IMR-90 (cell line): ENCODE measurements at regions not wholly inside any gene's neighbourhood (a gene's known extent, or its start where the extent isn't known, plus 50 kb on each side); places are given as distances from the start of the nearest gene placed in this dataset.

Source experiments
- ATAC-seq: fragments of 200-7000 bp; cut with Tn5 transposase; 2 replicates; pipeline ENCODE4 v1.9.1; 2020; ENCODE audit warnings: low read depth, mild to moderate bottlenecking, moderate library complexity
- BruUV-seq: library from RNA; stranded (reverse); fragments of 400-500 nt; replicated peaks from 2 replicates; lab custom pipeline; 2021; lab: Mats Ljungman, UMichigan
- CTCF ChIA-PET: fragments of 300-600 bp; formaldehyde crosslinking; extraction: SDS; loops from one replicate; lab custom pipeline; 2021; ENCODE audit warnings: antibody characterized with exemption; lab: Yijun Ruan, JAX
- POLR2A ChIA-PET: fragments of 300-600 bp; sonication (Branson Sonifier 250); formaldehyde crosslinking; loops from one replicate; lab custom pipeline; 2022; ENCODE audit warnings: antibody characterized with exemption; ENCODE audit not compliant: unreplicated experiment; lab: Charles Lee
- DNase-seq: peaks from one replicate; pipeline ENCODE4 v3.0.0; 2013
- H2AFZ ChIP-seq: replicated peaks from 2 replicates; pipeline ENCODE3; 2013; ENCODE audit warnings: low read length, mild to moderate bottlenecking; ENCODE audit not compliant: poor library complexity
- H2AK5ac ChIP-seq: 2 replicates; pipeline ENCODE4 v1.6.1; 2013; ENCODE audit warnings: low read depth, low read length, inconsistent platforms
- H2AK9ac ChIP-seq: replicated peaks from 2 replicates; pipeline ENCODE3; 2013; ENCODE audit warnings: mild to moderate bottlenecking, low read depth, low read length, moderate library complexity; ENCODE audit not compliant: poor library complexity
- H2BK120ac ChIP-seq: 2 replicates; pipeline ENCODE4 v1.6.1; 2013; ENCODE audit warnings: low read depth, low read length, inconsistent platforms
- H2BK15ac ChIP-seq: 3 replicates; pipeline ENCODE4 v1.6.1; 2013; ENCODE audit warnings: low read depth, low read length, inconsistent platforms
- H2BK20ac ChIP-seq: 2 replicates; pipeline ENCODE4 v1.6.1; 2013; ENCODE audit warnings: low read depth, mild to moderate bottlenecking, inconsistent platforms, low read length, moderate library complexity
- H2BK5ac ChIP-seq: 2 replicates; pipeline ENCODE4 v1.6.1; 2013; ENCODE audit warnings: mild to moderate bottlenecking, low read depth, low read length, inconsistent platforms; ENCODE audit not compliant: poor library complexity, severe bottlenecking
- H3K14ac ChIP-seq: replicated peaks from 2 replicates; pipeline ENCODE4 v1.6.1; 2013; ENCODE audit warnings: low read depth, low read length, inconsistent platforms
- H3K18ac ChIP-seq: 2 replicates; pipeline ENCODE4 v1.6.1; 2013; ENCODE audit warnings: low read depth, low read length, control low read depth
- H3K23ac ChIP-seq: 2 replicates; pipeline ENCODE4 v1.6.1; 2013; ENCODE audit warnings: low read depth, low read length, inconsistent platforms
- H3K27ac ChIP-seq: 2 replicates; pipeline ENCODE4 v1.5.1; 2013; ENCODE audit warnings: mild to moderate bottlenecking, control low read depth, low read length; ENCODE audit not compliant: insufficient read depth
- H3K27me3 ChIP-seq: 2 replicates; pipeline ENCODE4 v1.6.1; 2013; ENCODE audit warnings: low read length; ENCODE audit not compliant: control insufficient read depth, insufficient read depth
- H3K36me3 ChIP-seq: 2 replicates; pipeline ENCODE4 v1.6.1; 2013; ENCODE audit warnings: low read length, mixed read lengths; ENCODE audit not compliant: control insufficient read depth, insufficient read depth
- H3K4ac ChIP-seq: 2 replicates; pipeline ENCODE4 v1.6.1; 2013; ENCODE audit warnings: low read depth, low read length, inconsistent platforms
- H3K4me1 ChIP-seq: 2 replicates; pipeline ENCODE4 v1.6.1; 2013; ENCODE audit warnings: low read length, mixed read lengths; ENCODE audit not compliant: control insufficient read depth, insufficient read depth
- H3K4me2 ChIP-seq: 2 replicates; pipeline ENCODE4 v1.6.1; 2013; ENCODE audit warnings: low read depth, mild to moderate bottlenecking, control low read depth, low read length, moderate library complexity
- H3K4me3 ChIP-seq: 2 replicates; pipeline ENCODE4 v1.5.1; 2013; ENCODE audit warnings: low read depth, mild to moderate bottlenecking, control low read depth, low read length, moderate library complexity; ENCODE audit not compliant: insufficient read depth
- H3K56ac ChIP-seq: 2 replicates; pipeline ENCODE4 v1.6.1; 2013; ENCODE audit warnings: low read length, inconsistent platforms; ENCODE audit not compliant: insufficient read depth; ENCODE audit errors: extremely low read depth
- H3K79me1 ChIP-seq, 2 experiments: 2 replicates each; pipeline ENCODE4 v1.6.1; 2013; ENCODE audit warnings: low read length in 2 of 2, inconsistent platforms in 1 of 2, low read depth in 1 of 2
- H3K9ac ChIP-seq: 2 replicates; pipeline ENCODE4 v1.6.1; 2013; ENCODE audit warnings: low read depth, low read length, control low read depth
- H3K9me1 ChIP-seq: 2 replicates; pipeline ENCODE4 v1.6.1; 2013; ENCODE audit warnings: low read length, inconsistent platforms; ENCODE audit not compliant: insufficient read depth
- H3K9me3 ChIP-seq: 2 replicates; pipeline ENCODE4 v1.6.1; 2013; ENCODE audit warnings: low read length; ENCODE audit not compliant: control insufficient read depth, insufficient read depth
- H4K20me1 ChIP-seq: 2 replicates; pipeline ENCODE4 v1.6.1; 2013; ENCODE audit warnings: low read length, inconsistent platforms; ENCODE audit not compliant: insufficient read depth
- H4K5ac ChIP-seq: 2 replicates; pipeline ENCODE4 v1.6.1; 2013; ENCODE audit warnings: mild to moderate bottlenecking, low read depth, low read length, control low read depth
- H4K8ac ChIP-seq, 2 experiments: 2 replicates each; pipeline ENCODE4 v1.6.1; 2013; ENCODE audit warnings: low read depth in 2 of 2, low read length in 2 of 2, control low read depth in 1 of 2, inconsistent platforms in 1 of 2
- H4K91ac ChIP-seq: 2 replicates; pipeline ENCODE4 v1.6.1; 2013; ENCODE audit warnings: low read depth, low read length, inconsistent platforms; ENCODE audit not compliant: insufficient read depth
- BHLHE40 ChIP-seq: fragments of 150-350 bp; IDR thresholded peaks from 2 replicates; pipeline ENCODE4 v1.6.1; 2016; ENCODE audit warnings: mild to moderate bottlenecking, low read depth, low read length
- CHD1 ChIP-seq: IDR thresholded peaks from 2 replicates; pipeline ENCODE4 v1.6.1; 2012; ENCODE audit warnings: low read depth, low read length, improper control_type of control experiment
- FOS ChIP-seq: fragments of 150-350 bp; IDR thresholded peaks from 2 replicates; pipeline ENCODE4 v1.6.1; 2016; ENCODE audit warnings: low read depth, low read length
- MAFK ChIP-seq: IDR thresholded peaks from 2 replicates; pipeline ENCODE4 v1.6.1; 2012; ENCODE audit warnings: low read depth, low read length, improper control_type of control experiment
- MXI1 ChIP-seq: IDR thresholded peaks from 2 replicates; pipeline ENCODE4 v1.6.1; 2012; ENCODE audit warnings: low read depth, mild to moderate bottlenecking, low read length, moderate library complexity, borderline replicate concordance
- NFE2L2 ChIP-seq: fragments of 150-350 bp; IDR thresholded peaks from 2 replicates; pipeline ENCODE4 v1.6.1; 2016; ENCODE audit warnings: low read depth, mild to moderate bottlenecking, low read length
- POLR2A ChIP-seq: IDR thresholded peaks from 2 replicates; pipeline ENCODE4 v1.6.1; 2012; ENCODE audit warnings: mild to moderate bottlenecking, low read depth, low read length
- WGBS, 2 experiments: methylation state at CpG; one replicate each; pipeline versions ENCODE4 v1.1.5 to v1.1.7; 2013; ENCODE audit warnings: missing lambda C conversion rate in 2 of 2; ENCODE audit not compliant: insufficient read length in 1 of 2; ENCODE audit errors: extremely low coverage in 2 of 2; 5-methylcytosine and 5-hydroxymethylcytosine counted together
- dilution Hi-C: fragments of 300-500 bp; cut with HindIII; formaldehyde crosslinking; loops from one replicate; pipeline ENCODE4 v1.14.3; 2018; ENCODE audit warnings: low sequenced_read_pairs; ENCODE audit not compliant: unreplicated experiment
- in situ Hi-C: fragments of 300-500 bp; cut with MboI; formaldehyde crosslinking; loops from 3 replicates; pipeline ENCODE4 v1.14.3; 2019; ENCODE audit warnings: low sequenced_read_pairs, inconsistent platforms, mixed read lengths
- intact Hi-C: fragments of 100-400 bp; cut with micrococcal nuclease; formaldehyde crosslinking; loops from 2 replicates; pipeline ENCODE4 v1.10.0; 2022

DNA sequence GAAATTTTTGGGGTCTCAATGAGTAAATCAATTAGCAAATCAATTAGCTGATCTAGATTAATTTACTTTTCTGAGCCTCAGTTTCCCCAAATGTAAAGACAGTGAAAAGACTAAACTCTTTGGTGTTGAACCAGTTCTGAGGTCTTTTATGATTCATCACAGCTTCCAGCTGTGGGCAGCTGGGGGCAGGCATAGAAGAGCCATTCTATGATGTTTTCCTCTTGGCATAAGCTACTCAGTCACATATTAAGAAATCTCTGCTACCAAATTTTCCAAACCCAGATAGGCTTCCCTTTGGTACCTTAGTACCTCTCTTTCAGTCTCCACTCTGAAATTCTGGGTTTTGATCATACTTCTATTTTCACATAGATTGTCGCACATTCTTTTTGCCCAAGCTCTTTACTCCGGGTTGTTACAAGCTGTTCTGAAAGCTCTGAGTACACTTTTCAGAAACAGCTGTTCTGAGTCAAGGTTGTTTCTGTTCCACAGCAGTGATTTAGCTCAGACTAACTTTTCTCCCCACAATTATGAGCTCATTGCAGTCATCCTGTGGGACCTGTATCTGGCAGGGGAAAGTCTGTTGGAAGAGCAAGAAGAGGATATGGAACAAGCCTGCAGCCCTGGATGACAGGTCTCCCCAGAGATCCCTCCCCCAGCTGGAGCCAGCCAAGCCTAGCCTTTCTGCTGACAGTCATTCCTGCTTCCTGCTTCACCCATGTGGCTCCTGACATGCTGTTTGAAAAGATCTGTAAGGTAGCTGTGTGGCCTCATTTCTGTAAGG, 599.6 kb upstream of the GHITM start:
- Histone ChIP-seq H3K27me3 (no peaks in the 10 kb centered on the region), H4K8ac (no peak overlapping the region), H3K36me3 (no peaks in the 10 kb centered on the region), H3K27ac (no peak overlapping the region), H3K9ac (no peak overlapping the region), H2BK120ac (no peak overlapping the region), H2AFZ (no peak overlapping the region), H3K79me1 (no peaks in the 10 kb centered on the region), H3K4me1 (no peaks in the 10 kb centered on the region), H3K4ac (no peak overlapping the region), H4K5ac (no peak overlapping the region), H3K56ac (no peak overlapping the region), H2BK15ac (no peak overlapping the region), H4K20me1 (no peaks in the 10 kb centered on the region), H3K23ac (no peak overlapping the region), H2AK9ac (no peak overlapping the region), H3K9me1 (no peaks in the 10 kb centered on the region), H3K14ac (no peak overlapping the region), H3K4me3 (no peak overlapping the region), H4K91ac (no peak overlapping the region), H2BK5ac (no peak overlapping the region), H2AK5ac (no peak overlapping the region), H3K4me2 (no peak overlapping the region), H2BK20ac (no peak overlapping the region), H3K9me3 (peaks cover 3% of the 10 kb centered on the region), H3K18ac (no peak overlapping the region)
- TF ChIP-seq CHD1: no peak
- no peak for TF ChIP-seq BHLHE40
- no peak for TF ChIP-seq POLR2A
- TF ChIP-seq MXI1: no peak
- TF ChIP-seq FOS: no peak
- no peak for TF ChIP-seq MAFK
- no peak for TF ChIP-seq NFE2L2
- no peak for DNase-seq
- ChIA-PET CTCF (no interaction called here), POLR2A (no interaction called here)
- no peak for ATAC-seq
- dilution Hi-C loops: no loop called here
- intact Hi-C loops: no loop called here
- no CpG with 5 or more reads among the region's 2 CpGs for WGBS, 2 experiments
- in situ Hi-C loops: no loop called here
- no TSS peak for BruUV-seq
